HG03432 (cell line): ENCODE measurements at regions not wholly inside any gene's neighbourhood (a gene's known extent, or its start where the extent isn't known, plus 50 kb on each side); places are given as distances from the start of the nearest gene placed in this dataset.

ENCODE experiments used
- ATAC-seq: cut with Tn5 transposase; IDR thresholded peaks from one replicate; pipeline ENCODE4 v1.9.1; 2021; ENCODE audit warnings: mild to moderate bottlenecking, moderate library complexity; ENCODE audit not compliant: unreplicated experiment

DNA sequence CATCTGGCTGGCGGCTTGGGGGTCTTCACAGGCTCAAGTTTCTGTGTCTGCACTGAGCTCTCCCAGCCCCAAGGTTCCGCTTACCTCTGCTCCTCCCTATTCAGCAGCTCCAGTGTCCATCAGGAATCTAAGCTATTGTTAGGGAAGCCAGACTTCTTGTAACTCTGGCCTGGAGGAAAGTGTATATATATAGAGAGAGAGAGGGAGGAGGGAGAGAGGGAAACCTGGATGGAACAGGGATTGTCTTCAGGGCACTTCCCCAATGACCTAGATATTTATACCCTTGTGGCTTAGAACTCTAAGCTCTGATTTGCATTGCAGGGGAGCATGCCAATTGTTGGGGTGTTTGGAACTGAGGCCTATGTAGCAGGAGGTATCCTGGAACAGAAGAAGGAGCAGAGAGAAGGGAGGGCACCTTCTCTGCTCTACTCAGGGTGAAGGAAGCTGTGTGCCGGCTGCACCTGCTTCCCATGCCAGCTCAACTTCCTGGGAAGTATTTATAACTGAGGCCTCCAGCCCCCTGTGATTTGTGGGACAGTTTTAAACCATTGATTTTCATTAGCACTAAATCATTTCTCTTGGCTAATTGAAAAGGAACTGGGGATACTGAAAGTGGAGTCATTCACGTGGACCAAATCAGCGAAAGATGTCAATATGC lies 70.9 kb downstream of the NAV1 start:
- no peak for ATAC-seq

DNA sequence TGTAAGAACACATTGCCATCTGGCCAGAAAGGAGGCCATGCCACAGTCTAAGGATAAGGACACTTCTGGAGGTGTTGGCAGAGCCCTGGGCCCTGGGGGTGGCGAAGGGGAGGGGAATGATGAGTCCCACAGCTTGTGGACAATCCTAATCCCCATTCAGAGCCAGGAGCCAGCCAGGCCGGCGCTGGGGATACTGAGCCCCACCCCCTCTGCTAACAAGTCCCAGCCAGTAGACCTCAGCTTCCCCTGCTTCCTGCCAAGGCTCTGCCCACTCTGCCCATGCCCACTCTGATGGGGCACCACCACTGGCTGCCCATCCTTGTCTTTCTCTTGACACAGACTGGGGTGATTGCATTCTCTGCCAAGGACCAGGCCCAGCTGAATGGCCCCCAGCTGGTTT lies 71.9 kb downstream of the NAV1 start:
- no peak for ATAC-seq

DNA sequence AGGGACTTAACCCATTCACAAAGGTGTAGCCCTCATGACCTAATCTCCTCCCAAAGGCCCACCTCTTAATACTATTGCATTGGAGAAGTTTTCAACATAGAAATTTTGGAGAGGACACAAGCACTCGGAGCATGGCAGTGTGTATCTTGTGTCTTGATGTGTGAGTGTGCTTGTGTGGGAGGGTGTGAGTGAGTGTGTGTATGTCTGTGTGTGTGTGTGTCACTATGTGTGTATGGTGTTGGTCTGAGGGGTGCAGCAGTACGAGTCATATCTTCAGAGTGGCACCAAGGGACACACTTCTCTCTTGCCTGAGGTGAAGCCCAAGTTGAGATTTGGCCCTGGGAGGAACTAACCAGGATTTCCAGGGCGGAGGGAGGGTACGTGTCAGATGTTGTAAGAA lies 73.7 kb downstream of the NAV1 start:
- no peak for ATAC-seq

DNA sequence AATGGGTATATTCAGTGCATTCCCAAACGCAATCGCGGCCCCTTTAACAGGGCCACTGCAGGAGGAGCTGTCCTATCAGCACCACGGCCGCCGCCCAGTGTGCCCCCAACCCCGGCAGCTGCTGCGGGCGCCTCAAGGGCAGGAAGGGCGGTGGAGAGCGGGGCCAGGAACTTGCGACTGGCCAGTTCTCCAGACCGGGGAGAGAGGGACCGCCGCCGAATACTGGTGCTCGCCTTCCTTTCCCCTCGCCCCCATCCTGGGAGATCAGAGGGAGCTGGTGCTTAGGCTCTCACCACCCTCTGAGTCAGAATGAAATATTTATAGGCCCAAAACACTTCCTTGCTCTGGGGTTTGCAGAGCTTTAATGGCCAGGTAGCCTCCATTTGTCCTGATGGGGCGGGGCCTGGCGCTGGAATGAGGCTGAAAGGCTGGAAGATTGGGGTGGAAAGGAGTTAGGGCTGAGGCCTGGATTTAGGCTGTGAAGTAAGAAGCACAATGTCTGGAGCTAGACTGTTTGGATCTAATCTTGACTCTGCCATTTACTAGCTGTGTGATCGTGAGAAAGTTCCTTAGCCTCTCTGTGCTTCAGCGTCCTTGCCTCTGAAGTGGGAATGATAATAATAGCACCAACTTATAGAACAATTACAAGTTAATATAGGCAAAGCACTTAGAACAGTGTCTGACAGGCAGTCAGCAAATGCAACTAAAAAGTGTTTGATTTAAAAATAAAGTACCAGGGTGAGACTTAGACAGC lies 75.5 kb downstream of the NAV1 start:
- ATAC-seq: no peak

DNA sequence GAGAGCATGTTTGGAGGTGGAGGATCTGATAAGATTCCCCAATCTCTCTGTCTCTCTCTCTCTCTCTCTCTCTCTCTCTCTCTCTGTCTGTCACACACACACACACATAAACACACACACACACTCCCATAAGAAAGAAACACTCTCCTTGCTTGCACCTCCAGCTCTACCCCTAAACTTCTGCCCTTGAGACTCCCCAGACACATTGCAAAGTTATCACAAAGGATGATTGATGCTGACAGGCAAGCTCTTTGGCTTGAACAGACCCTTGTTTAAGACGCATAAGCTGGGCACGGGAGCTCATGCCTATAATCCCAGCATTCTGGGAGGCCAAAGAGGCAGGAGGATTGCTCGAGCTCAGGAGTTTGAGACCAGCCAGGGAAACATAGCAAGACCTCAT lies 78.2 kb downstream of the NAV1 start:
- no peak for ATAC-seq

DNA sequence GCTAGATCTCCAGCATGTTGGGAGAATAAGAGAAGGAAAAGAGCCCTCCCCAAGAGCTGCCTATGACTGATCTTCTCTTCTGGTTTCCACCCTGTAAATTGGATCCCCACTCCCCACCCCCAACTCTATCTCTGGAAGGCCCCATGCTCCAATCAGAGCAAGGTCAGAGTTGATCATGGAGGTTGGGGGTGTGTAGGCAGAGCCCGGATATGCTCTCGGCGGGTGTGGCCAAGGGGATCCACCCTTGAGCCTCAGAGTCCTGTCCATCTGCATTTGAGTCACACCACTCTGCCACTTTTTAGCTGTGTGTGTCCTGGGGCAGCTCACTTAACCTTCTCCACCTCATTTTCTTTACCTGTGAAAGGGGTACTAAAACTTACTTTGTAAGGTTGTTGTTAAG lies 79.5 kb downstream of the NAV1 start:
- no peak for ATAC-seq

DNA sequence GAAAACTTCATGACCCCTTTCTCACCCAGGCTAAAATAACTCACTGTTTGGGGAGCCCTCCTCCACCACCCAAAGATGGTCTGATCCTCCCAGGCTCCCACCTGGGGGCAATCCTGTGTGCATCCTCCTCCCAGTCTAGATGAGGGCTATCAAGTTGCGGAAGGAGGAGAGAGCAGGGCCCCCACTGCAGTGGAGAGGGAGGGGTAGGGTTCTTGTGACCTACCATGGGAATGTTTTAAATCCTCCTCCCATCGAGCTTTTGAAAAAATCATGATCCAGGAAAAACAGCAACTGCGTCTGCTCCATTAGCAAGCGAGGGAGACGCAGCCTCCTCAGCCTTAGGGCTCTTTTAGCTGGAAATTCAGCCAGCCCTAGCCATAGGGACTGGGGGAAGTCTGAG lies 80.0 kb downstream of the NAV1 start:
- no peak for ATAC-seq

DNA sequence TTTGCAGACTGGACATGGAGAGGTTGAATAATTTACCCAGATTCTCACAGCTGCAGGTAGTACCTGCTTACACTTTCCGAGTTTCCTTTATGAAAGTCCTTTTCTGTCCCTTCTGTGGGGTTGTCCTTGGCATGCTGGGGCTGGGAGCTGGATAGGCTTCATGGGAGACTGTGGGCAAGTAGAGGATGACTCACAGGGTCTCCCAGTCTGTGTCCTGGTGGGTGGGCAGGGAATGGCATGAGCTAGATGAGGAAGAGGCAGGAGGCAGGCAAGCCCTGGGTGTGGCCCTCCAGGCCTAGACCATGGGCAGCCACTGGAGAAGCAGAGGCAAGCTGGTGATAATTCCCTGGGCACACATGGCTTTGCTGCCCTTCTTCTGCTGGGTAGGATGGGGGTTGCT lies 80.6 kb downstream of the NAV1 start:
- no peak for ATAC-seq

DNA sequence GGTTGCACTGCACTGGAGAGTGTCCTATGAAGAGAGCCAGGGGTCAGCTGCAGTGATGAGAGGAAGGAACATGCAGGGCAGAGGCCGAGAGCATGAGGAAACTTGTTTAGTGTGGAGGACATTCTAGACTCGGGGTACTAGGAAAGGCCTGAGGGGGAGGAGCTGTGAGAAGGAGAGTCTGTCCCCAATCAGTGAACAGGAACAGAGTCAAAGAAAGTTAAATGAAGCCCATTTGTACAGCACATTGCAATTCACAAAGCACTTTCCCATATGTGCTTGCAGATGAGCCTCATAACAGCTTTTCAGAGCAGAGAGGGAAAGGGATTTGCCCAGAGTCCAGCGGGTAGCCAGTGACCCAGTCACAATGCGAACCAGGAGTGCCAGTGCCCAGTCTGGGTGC lies 83.4 kb downstream of the NAV1 start:
- ATAC-seq: no peak

DNA sequence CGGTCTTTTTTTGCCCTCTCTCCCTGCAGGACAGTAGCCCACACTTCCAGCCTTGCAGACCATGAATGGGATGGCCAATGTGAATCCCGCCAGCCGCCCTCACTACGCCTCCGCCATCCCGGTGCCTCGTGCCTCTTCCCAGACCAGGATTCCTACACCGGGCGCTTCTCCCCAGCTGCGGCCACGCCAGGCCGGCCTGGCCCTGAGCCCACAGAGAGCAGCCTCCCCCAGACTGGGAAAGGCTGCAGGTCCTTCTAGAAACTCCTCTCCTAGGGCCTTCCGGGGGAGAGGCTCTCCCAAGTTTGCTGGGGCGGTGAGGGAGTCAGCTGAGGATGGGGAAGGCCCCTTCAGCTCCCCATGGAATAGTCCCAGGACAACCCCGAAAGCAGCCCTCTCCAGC lies 83.9 kb downstream of the NAV1 start:
- ATAC-seq: no peak

DNA sequence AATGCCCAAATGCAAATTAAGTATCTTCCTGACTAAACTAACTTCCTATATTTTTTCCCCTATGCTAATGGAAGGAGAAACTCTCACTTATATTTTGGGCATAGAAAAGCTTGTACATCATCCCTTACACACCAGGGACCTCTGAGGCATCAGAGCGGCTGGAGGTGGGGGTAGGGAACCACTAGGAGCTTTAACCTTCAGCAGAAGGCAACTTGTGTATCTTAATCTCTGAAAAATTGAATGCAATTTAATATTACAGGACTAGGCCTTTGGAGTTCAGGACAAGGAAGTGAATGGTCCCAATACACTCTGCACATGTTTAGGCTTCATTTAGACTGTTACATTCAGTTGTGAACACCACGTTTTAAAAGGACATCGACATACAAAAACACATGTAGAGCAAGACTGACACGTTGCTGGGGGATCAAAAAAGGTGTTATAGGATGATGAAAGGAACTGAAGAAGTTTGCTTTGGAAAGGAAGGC lies 85.9 kb downstream of the NAV1 start:
- no peak for ATAC-seq

DNA sequence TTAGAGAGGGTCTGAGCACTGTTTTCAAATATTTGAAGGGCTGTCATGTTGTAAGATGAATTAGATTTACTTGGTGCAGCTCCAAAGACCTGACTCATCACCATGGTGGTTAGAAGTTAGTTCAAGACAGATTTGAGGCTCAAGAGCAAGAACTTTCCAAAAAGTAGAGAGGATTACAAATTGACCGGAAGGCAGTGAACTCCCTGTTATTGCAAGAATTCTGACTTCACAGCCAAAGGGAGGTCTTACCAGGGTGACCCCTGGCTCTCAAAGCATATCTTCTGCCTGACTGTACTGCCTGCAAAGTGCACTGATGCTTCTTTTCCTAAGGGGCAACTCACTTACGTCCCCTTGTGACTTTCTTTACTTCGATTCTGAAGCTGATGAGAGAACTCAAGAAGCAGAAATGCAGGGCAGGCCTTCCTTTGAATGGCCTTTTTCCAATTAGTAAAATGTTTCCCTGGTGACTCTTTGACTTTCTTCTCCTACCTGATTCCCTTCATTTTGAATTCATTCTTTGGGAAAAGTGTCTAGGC lies 86.4 kb downstream of the NAV1 start:
- no peak for ATAC-seq

DNA sequence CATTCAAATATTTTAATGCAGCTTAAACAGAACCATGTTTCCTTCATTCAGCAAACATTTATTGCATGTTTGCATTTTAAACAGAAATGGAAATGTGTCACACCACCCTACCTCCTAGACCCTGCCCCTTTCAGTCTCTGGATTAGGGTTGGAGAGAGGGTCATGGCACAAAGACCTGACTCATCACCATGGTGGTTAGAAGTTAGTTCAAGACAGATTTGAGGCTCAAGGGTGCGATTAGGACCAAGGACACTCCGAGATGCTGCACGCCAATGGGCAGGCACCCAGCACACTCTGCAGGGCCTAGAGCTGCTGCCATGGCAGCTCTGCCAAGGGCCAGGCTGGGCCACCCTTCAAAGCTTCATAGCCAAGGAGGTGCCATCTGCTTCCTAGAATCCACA lies 86.9 kb downstream of the NAV1 start:
- no peak for ATAC-seq

DNA sequence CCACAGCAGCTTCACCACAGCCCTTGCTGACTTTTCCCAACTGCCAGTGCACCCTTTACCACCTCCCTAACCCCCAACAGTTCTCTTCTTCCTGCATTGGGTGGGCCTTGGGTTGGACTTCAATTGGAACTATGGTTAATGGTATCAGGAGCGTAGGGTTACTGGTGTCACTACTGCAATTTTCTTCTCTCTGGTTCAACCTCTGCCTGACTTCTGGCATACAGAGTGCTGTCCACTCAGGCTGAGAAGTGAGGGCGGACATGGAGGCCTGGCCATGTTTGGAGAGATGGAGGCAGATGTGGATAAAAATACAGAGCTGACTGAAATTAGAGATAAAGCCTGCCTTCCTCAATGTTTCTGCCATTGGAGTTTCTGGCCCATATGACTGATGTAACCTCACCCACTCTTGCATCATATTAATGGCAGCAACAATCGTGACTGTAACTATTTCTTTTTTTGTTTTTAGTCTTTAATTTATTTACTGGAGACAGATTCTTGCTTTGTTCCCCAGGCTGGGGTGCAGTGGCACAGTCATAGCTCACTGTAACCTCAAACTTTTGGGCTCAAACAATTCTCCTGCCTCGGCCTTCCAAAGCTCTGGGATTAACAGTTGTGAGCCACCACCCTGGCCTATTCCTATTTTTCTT lies 87.8 kb downstream of the NAV1 start:
- no peak for ATAC-seq

DNA sequence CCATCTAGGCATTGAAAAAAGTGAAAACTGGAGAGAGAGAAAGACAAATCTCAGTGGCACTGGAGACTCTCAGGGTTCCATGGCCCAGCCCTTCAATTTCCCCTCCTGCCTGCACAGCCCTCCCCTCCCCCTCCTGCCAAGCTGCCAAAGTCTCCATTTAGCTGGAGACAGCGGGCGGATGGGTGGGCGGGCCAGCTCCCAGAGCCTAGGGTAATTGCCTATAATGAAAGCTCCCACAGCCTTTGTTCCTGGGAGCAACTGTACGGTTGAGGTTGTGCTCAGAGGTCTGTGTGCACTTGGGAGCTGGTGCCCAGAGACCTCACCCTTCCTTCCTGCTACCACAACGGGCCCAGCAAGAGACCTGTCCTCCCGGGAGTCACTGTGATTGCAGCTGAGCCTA lies 89.6 kb downstream of the NAV1 start:
- ATAC-seq: no peak

DNA sequence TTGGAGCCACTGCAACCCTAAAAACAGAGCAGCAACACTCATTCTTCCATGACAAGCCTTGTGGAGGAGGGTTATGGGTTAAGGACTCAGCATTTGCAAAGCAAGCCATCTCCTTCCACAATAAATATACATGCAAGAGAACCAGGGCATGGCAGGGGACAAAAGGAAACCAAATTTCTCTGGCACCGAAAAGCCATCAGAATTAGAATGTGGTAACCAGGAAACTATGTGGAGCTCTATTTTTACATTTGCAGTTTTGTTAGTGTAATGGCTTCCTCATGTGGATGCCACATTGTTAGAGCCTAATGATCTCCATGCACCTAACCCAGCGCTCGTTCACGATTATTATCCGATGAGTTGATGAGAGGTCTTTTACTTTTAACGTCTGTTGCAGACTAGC lies 91.7 kb downstream of the NAV1 start:
- no peak for ATAC-seq

DNA sequence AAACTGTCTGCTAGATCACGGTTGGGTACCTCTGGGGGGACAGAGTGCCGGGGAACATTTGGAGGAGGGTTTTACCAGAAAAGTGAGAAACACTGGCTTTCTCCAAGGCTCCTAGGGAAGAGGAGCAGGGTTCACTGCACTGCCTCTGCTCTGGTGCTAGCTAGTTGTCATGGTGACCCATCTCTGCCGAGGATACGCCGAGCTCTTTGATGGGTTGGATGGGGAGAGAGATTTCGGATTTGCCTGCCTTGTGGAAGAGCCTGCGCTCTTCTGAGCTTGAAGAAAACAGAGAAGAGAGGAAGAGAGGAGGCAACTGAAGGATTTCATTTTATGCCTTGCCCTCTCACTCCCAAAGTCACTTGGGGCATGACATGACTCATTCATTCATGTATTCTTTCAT lies 92.1 kb downstream of the NAV1 start:
- no peak for ATAC-seq

DNA sequence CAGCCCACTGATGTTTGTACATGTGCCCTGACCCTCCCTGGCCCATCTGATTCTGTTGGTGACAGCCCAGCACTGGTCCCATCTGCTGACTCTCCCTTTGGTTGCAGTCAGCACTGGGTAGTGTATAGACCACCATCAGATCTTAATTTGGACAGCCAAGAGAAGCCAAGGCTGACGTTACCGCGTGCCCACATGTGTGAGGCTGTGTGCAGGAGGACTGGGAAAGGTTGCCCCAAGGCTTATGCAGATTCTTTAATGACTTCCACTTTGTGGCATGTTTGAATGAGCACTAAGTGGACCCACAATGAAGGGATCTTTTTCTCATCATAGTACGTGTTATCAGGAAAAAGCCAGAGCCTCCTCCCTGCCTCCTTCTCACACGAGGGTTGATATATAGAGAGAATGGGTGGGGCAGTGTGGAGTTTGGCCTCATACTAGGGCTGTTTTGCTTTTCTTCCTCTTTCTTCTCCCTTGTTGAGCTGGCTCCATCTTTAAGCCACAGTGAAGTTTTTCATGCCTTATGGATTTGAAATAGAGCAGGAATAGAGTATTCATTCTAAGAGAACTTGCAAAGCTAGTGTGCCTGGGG lies 93.5 kb downstream of the NAV1 start:
- ATAC-seq: no peak

DNA sequence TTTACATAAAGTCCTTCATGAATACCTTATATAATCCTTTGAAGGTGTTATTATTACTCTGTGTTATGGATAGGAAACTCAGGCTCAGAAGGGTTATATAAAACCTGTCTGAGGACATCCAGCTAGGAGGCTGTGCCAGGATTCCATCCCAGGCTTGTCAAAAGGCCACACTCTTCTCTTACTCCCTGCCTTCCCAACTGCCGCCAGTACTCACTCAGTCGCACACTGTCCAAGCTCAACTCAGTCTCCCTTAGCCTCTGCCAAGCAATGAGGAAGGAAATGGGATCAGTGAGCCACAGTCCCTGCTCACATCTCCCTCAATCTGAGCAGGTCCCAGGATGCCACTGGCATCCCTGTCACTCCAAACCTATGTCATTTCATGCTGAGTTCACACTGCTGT lies 94.4 kb downstream of the NAV1 start:
- ATAC-seq: no peak

DNA sequence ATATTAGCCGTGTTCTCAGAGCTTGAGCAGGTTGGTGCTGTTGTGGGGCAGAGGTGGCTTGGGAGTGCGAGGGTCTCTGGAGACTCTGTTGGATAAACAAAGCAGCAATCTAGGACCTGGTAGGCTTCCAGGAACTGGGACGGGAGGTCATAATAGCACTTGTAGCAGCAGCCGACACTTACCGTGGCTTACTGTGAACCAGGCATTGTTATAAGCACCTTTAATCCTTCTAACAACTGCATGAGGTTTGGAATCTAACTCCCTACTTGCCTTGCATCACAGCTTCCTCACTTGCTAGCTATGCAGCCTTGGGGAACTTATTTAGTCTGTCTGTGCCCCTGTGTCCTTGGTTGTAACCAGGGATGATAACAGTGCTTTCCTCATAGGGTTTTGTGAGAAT lies 94.9 kb downstream of the NAV1 start:
- no peak for ATAC-seq

DNA sequence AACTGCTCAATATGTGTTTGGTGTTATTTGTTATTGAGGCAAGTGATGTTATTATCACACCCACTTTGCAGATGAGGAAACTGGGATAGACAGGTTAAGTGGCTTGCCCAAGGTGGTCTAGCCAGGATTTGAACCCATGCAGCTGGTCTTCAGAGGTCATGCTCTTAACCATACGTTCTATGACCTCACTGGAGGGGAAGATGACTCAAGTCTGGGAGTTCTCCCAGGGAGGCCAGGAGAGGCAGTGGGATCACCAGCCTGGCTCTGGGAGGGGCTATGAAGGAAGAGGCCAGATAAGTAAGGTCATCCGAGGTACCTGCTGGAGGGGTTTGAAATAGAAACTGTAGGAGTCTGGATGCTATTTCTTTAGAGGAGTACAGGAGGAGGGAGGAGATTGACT lies 95.3 kb downstream of the NAV1 start:
- no peak for ATAC-seq

DNA sequence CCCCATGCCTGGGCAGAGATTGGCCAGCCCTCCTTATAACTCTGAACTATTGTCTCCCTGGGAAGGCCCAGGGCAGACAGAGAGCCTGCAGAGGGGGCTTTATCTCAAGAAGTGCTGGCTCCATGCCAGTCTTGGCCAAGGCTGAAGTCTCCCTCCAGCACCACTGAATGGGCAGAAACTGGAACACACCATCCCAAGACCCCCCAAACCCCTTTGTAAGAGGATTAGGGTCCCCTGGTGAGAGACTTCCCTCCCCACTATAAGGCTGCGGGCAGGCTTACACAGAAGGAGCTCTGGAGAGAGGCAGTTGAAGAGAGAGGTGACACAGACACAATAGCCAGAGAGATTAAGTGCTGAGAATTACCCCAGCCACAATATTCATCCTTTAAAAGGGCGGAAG lies 97.2 kb downstream of the NAV1 start:
- no peak for ATAC-seq
